NCI-H69 (cell line): ENCODE measurements at regions not wholly inside any gene's neighbourhood (a gene's known extent, or its start where the extent isn't known, plus 50 kb on each side); places are given as distances from the start of the nearest gene placed in this dataset.
"Not testable (repeated sequence)": the region's sequence is repeated elsewhere in the genome, so short reads cannot be mapped to it uniquely, and the experiment has no call there.

ENCODE experiments used
- DNase-seq: peaks from one replicate; lab custom pipeline; 2025; lab: John Stamatoyannopoulos, UW

DNA sequence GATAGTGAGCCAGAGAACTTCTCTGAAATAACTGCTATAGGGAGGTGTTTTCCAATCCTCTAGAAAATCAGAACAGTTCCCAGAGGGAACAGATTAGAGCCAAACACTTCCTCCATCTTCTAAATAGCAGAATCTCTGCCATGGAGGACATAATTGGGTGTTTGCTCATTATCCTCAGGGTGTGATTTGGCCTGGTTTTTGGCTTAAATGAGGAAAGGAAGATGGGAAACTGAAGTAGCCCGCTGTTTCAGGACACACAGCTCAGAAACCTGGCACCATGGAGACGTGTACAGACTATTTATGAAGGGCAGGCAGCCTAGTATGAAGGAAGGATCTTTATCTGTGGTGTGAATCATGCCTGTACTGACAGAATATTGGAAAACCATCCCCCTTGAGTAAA lies 231.7 kb upstream of the PRKD1 start:
- peak; percentile 92 for DNase-seq

DNA sequence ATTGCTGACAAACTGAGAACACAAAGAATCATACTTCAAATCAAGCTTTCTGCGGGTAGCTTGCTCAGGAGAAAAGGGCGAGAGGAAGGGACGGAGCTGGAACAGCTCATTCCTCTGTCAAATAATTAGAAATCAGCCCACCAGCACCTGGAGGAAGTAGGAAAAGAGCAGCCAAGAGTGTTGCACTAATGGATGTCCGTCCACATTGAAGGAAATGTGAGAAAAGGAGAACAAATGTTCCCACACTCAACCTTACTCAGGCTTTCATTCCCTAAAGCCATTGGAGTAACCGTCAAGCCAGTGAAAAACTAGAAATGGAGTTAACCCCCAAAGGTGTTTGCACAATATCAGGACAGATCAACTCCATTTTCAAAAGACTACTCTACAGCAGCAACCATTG lies 233.0 kb upstream of the PRKD1 start:
- no peak for DNase-seq

- no peak for DNase-seq
Measured at GRCh38 chr14:30162066-30162465, 234.4 kb upstream of the PRKD1 start.

- DNase-seq, result no peak
Measured at GRCh38 chr14:30165255-30165654, 237.6 kb upstream of the PRKD1 start.

DNA sequence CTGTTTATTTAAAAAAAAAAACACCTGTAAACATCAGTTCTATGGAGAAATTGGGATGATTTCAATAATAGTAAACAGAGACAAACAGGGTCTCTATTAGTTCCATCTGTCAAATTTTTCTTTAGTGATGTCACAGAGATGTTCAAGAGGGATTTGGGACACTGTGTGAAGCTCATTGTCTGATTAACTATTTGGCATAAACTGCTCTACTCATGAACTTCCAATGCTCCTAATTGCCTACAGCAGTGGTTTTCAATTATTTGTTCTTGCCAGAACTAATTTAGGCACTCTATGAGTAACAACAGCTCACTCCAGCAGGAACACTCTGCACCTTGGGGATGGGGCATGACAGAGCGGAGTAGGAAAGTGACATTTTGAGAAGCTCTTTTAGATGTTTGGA lies 250.1 kb upstream of the PRKD1 start:
- peak; percentile 61 for DNase-seq

GRCh38 chr14:30179381-30180130 lies 251.9 kb upstream of the PRKD1 start:
- DNase-seq, result no peak

GRCh38 chr14:30180219-30180618 lies 252.6 kb upstream of the PRKD1 start:
- DNase-seq, result no peak

DNA sequence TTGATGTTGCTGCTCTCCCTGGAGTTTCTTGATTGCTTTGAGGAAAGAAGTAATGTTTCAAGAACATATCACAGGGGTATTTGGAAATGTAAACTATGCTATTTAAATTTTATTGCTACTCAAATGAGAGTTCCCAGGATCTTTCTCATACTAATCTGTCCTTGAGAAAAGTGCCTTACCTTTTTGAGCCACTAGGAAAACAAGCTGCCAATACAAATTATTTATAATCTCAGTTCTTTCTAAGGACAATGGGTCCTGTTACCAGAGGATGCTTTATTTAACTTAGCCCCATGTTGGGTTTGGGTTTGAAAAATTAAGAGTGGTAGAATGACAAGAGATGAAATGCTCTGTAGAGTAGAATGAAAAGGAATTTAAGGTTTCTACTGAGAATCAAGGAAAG lies 258.2 kb upstream of the PRKD1 start:
- DNase-seq, result no peak

DNA sequence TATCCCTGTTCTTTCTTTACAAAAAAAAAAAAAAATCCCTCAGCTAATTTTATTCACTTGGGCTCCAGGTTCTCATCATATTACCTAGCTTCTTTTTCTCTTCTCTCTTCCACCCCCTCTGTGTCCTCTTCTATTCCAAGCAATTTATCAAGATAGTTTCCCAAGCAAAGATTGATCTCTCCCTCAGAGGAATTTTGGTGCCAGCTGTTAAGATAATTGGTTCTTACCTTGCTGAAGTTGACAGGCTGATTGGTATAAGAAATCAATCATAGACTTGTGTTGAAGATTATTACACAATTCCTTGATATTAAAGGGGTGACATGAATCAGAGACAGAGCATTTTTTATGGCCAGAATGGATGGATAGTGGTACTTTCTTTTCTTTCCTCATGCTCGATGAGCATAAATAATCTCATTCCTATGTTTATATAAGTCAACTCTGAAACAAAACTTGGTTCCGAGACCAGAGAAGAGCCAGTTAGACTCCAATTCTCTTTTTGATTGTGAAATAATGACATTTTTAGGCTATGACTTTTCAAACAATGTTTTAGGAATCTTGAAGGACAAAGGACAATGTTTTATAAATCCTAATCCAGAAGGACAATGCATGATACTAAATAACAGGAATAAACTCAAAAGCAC lies 264.1 kb upstream of the PRKD1 start:
- DNase-seq, result no peak

GRCh38 chr14:30193101-30193500 lies 265.5 kb upstream of the PRKD1 start:
- no peak for DNase-seq

GRCh38 chr14:30193845-30194501 lies 266.3 kb upstream of the PRKD1 start:
- no peak for DNase-seq

GRCh38 chr14:30194741-30195148 lies 267.1 kb upstream of the PRKD1 start:
- no peak for DNase-seq

DNA sequence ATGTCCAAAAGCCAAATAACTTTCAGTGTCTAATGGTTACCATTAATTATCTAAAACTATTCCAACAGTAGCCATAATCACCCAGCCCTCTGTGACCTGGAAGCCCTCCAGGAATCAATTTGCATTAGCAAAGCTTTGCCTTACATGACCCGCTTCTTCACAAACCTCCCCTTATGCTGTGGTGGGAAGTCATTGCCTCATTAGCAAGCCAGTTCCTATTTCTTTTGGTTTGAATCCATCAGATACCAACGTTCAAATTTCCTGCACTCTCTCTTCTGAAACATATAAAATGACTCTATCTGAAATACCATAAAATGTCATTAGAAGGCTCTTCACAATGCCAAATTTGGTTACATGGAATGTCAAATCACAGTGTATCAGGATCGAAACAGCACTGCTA lies 268.3 kb upstream of the PRKD1 start:
- peak; percentile 23 for DNase-seq

DNA sequence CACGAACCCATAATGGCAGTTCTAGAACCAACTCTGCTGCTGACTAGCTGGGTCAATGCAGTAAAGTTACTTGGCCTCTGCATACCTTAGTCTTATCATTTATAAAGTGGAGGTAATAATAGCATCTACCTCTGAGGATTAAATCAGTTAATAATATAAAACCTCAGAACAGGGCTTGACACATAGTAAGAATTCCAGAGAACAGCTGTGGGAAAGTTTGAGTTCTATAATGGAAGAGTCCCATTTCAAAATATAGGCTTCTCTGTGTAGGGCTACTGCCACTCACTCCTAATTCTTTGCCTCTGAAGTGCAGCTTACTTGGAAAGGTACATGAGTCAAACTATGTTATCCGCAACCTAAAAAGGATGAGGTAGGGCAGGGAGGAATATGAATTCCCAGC lies 269.2 kb upstream of the PRKD1 start:
- DNase-seq, result no peak

- not testable (repeated sequence) for DNase-seq
Measured at GRCh38 chr14:30198720-30199119, 271.1 kb upstream of the PRKD1 start.

- DNase-seq, result peak; percentile 49
Measured at GRCh38 chr14:30204431-30204980, 276.9 kb upstream of the PRKD1 start.

DNA sequence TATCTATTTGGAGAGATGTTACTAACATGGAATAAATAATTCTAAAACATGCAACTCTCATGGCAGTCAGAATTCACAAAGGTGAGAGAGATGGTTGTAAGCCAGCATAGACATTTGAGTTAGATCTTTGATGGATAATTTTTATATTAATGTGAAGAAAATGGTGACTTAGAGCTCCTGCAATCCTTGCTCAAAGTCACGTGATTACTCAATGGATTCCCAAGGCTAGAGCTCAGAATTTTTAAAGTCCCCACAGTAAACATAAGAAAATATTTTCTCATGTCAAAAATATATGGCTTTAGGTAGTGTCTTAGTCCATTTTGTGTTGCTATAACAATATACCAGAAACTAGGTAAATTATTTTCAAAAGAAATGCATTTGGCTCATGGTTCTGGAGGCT lies 281.5 kb upstream of the PRKD1 start:
- no peak for DNase-seq

DNA sequence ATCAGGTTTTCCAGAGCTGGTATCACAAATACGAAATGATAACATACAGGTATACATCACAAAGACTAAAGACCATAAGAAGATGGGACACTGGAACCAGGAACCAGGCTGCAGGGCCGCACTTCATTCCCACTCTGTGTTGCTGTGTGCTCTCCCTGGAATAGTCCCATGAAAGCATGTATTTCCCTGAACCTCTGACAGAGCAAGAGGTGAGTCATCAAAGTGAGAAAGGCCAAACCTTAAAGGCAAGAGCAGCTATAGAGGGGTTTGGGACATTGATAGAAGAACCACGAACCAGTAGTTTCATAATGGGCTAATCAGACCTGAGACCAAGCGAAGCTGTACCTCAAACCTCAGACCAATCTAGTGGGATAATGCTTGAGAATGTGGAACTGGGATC lies 283.0 kb upstream of the PRKD1 start:
- no peak for DNase-seq

DNA sequence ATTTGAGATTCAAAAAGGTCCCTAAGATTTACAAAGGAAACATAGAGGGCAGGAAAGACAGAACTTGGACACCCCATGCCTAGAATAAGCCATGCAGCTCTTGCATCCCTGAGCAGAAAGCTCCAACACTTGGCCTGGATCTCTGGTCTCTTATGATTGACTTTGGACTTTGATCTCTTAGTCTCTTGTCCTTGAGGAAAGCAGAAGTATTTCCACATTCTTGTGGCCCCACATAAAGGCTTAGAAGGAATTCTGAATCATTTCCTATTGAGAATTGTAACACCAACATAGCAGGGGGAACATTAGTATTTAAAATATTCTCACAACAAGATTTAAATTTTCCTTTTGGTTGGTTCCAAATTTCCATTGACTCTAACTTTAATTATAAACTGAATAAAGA lies 283.7 kb upstream of the PRKD1 start:
- no peak for DNase-seq

GRCh38 chr14:30214014-30214413 lies 286.4 kb upstream of the PRKD1 start:
- peak; percentile 65 for DNase-seq

- DNase-seq, result peak; percentile 88
Measured at GRCh38 chr14:30214461-30215090, 286.9 kb upstream of the PRKD1 start.

DNA sequence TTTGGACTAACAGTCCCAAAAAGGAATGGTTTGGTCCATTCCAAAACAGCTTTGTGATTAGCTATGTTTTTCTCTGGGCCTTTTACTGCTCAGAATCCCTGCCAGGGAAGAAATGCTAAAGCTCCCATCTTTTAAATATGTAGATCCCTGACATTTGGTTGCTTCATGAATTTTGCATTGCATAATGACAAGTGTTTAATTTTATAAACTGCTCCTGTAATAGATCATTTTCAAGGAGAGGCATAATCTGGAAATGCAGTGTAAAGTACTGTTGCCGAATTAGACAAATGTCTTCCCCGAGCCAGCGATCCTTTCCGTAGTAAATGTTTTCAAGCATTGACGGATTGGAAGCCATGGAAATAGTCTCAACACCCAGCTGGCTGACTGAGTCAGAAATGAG lies 291.3 kb upstream of the PRKD1 start:
- no peak for DNase-seq

DNA sequence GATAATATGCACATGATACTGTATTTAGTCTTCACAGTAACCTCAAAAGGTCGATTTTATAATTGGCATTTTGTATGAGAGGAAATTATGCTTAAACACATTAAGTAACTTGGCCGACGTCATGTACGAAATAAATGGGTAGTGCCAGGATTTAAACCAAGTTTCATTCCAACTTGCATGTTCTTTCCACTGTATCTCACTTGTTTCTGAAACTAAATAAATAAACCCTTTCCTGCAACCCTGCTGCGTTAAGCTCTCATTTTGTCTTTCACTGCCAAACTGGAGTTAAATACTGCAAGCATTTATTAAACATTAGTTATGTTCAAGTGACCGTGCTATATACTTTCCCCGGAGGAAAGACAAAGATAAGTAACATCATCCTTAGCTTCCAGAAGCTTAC lies 293.9 kb upstream of the PRKD1 start:
- no peak for DNase-seq
